SU-DHL-6 (cell line): ENCODE measurements at regions not wholly inside any gene's neighbourhood (a gene's known extent, or its start where the extent isn't known, plus 50 kb on each side); places are given as distances from the start of the nearest gene placed in this dataset.
"Not testable (repeated sequence)": the region's sequence is repeated elsewhere in the genome, so short reads cannot be mapped to it uniquely, and the experiment has no call there.

Source experiments
- H2AFZ ChIP-seq: fragments of 200-600 bp; sonication (generic); 2 replicates; pipeline ENCODE4 v1.6.1; 2014; ENCODE audit warnings: low read depth, mild to moderate bottlenecking, moderate library complexity, mixed read lengths, antibody characterized with exemption, low read length; ENCODE audit not compliant: severe bottlenecking
- H3F3A ChIP-seq: fragments of 200-600 bp; shearing (Covaris generic); 2 replicates; pipeline ENCODE4 v1.6.0; 2016; ENCODE audit warnings: antibody characterized with exemption, mild to moderate bottlenecking; ENCODE audit not compliant: insufficient read depth
- H3K27ac ChIP-seq: fragments of 200-600 bp; sonication (generic); 2 replicates; pipeline ENCODE4 v1.5.1; 2016; ENCODE audit warnings: low read depth, mild to moderate bottlenecking, low read length, moderate library complexity, mixed read lengths
- H3K27me3 ChIP-seq: fragments of 200-600 bp; sonication (generic), shearing (Covaris generic); 2 replicates; pipeline ENCODE4 v1.6.0; 2014; ENCODE audit warnings: mild to moderate bottlenecking, low read length
- H3K36me3 ChIP-seq: fragments of 200-600 bp; sonication (generic); 2 replicates; pipeline ENCODE4 v1.6.1; 2014; ENCODE audit warnings: mild to moderate bottlenecking, low read length, mixed read lengths
- H3K4me2 ChIP-seq: fragments of 300-600, 200-600 bp; shearing (Covaris generic), sonication (generic); 2 replicates; pipeline ENCODE4 v1.6.0; 2014; ENCODE audit warnings: low read length, low read depth, mild to moderate bottlenecking; ENCODE audit not compliant: poor library complexity, severe bottlenecking
- H3K4me3 ChIP-seq: fragments of 200-600 bp; sonication (generic); 2 replicates; pipeline ENCODE4 v1.5.1; 2014; ENCODE audit warnings: antibody characterized with exemption, low read length, mild to moderate bottlenecking, mixed read lengths; ENCODE audit not compliant: insufficient read depth, poor library complexity, severe bottlenecking
- H3K79me2 ChIP-seq: fragments of 200-600 bp; sonication (generic); 2 replicates; pipeline ENCODE4 v1.6.1; 2014; ENCODE audit warnings: mild to moderate bottlenecking, low read length, moderate library complexity; ENCODE audit not compliant: insufficient read depth
- H3K9ac ChIP-seq: fragments of 200-600 bp; sonication (generic); 2 replicates; pipeline ENCODE4 v1.7.0; 2014; ENCODE audit warnings: mild to moderate bottlenecking, low read length
- H3K9me2 ChIP-seq: fragments of 200-600 bp; sonication (generic); replicated peaks from 2 replicates; pipeline ENCODE4 v1.6.1; 2014; ENCODE audit warnings: low read length; ENCODE audit not compliant: insufficient read depth
- H3K9me3 ChIP-seq: fragments of 200-600 bp; sonication (generic); 2 replicates; pipeline ENCODE4 v1.6.1; 2014; ENCODE audit warnings: low read length, mixed read lengths; ENCODE audit not compliant: insufficient read depth
- H4K20me1 ChIP-seq: fragments of 200-600 bp; sonication (generic); 2 replicates; pipeline ENCODE4 v1.6.1; 2014; ENCODE audit warnings: low read depth, mild to moderate bottlenecking, antibody characterized with exemption, low read length, moderate library complexity, mixed read lengths
- CTCF ChIP-seq: fragments of 200-600 bp; sonication (generic); IDR thresholded peaks from one replicate; pipeline ENCODE4 v1.5.1; 2017; ENCODE audit warnings: antibody characterized with exemption, mild to moderate bottlenecking, low read length, moderate library complexity; ENCODE audit not compliant: insufficient read depth, poor library complexity, severe bottlenecking
- EZH2phosphoT487 ChIP-seq: fragments of 200-600 bp; sonication (generic), shearing (Covaris generic); conservative IDR thresholded peaks from 2 replicates; pipeline ENCODE4 v1.6.1; 2018; ENCODE audit warnings: mild to moderate bottlenecking, antibody characterized with exemption, low read length, moderate library complexity, mixed read lengths

DNA sequence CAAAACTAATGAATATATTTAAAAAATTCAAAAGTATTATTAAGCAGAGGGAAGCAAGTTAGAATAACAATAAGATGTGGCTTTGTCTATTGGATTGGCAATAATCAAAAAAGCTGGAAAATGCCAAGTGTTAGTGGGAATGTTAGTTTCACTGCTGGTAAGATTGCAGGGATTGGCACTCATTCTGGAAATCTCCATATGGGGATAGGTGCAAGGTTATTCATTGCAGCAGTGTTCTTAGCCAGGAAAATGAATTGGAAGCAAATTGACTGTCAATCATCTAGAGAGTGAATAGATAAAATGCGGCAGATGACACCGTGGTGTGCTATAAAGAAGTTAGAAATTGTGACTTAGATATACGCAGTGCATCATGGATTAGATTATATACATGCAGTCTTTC lies 1615.5 kb upstream of the PCDH7 start:
- Histone ChIP-seq H3K9me2 (no peaks in the 10 kb centered on the region), H3K4me2 (no peak overlapping the region), H3K36me3 (no peaks in the 10 kb centered on the region), H3K27ac (no peak overlapping the region), H2AFZ (peak overlapping the region; percentile 16), H3K79me2 (no peaks in the 10 kb centered on the region), H3F3A (no peaks in the 10 kb centered on the region), H3K9me3 (no peaks in the 10 kb centered on the region), H3K4me3 (no peak overlapping the region), H3K27me3 (no peaks in the 10 kb centered on the region), H3K9ac (no peak overlapping the region), H4K20me1 (no peaks in the 10 kb centered on the region)
- TF ChIP-seq EZH2phosphoT487 (no peak), CTCF (no peak)

DNA sequence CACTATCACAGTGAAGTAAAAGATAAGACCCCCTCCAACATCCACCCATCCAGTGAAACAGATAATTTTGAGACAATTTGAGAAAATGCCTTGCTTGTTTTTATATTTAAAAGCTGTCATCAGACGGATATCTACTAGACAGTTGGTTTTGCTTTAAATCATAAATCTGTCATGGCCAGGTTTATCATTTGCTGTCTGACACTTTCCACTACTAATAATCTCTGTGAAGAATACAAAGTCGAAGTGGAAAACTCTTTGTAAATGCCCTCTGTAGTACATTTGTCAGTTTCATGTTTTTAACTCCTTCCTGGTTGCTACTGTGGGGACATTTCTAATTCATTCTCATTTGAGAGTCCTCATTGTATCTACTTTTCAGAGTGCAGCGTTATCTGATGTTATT lies 1606.2 kb upstream of the PCDH7 start:
- no peaks in the 10 kb centered on the region for H4K20me1 ChIP-seq
- H3K27ac ChIP-seq: no peak overlapping the region
- no peaks in the 10 kb centered on the region for H3K79me2 ChIP-seq
- H3K4me2 ChIP-seq: no peak overlapping the region
- H3K36me3 ChIP-seq: no peaks in the 10 kb centered on the region
- H2AFZ ChIP-seq: peak overlapping the region; percentile 43
- no peaks in the 10 kb centered on the region for H3K9me3 ChIP-seq
- no peaks in the 10 kb centered on the region for H3K9me2 ChIP-seq
- no peak overlapping the region for H3K4me3 ChIP-seq
- H3K27me3 ChIP-seq: no peaks in the 10 kb centered on the region
- TF ChIP-seq EZH2phosphoT487 (no peak), CTCF (no peak)
- H3K9ac ChIP-seq: no peak overlapping the region
- H3F3A ChIP-seq: no peaks in the 10 kb centered on the region

- not testable (repeated sequence) for H2AFZ ChIP-seq, H3K79me2 ChIP-seq
These were observed 1602.9 kb upstream of the PCDH7 start for GRCh38 chr4:29117231-29117722.

GRCh38 chr4:29121586-29121985 lies 1598.6 kb upstream of the PCDH7 start:
- Histone ChIP-seq H3K27ac (no peak overlapping the region), H3K9me3 (no peaks in the 10 kb centered on the region), H4K20me1 (no peaks in the 10 kb centered on the region), H2AFZ (no peak overlapping the region), H3K4me3 (no peak overlapping the region), H3K4me2 (no peak overlapping the region), H3K9ac (no peak overlapping the region), H3F3A (no peaks in the 10 kb centered on the region), H3K79me2 (no peaks in the 10 kb centered on the region), H3K36me3 (no peaks in the 10 kb centered on the region), H3K27me3 (no peaks in the 10 kb centered on the region), H3K9me2 (no peaks in the 10 kb centered on the region)
- TF ChIP-seq CTCF (no peak), EZH2phosphoT487 (no peak)

More at GRCh38 chr4:29117231-29117722, 1602.9 kb upstream of the PCDH7 start:
- not testable (repeated sequence) for H3K9me3 ChIP-seq, H3K27ac ChIP-seq, H3K4me2 ChIP-seq, H3K36me3 ChIP-seq, H4K20me1 ChIP-seq, H3F3A ChIP-seq, H3K4me3 ChIP-seq, H3K9me2 ChIP-seq, H3K27me3 ChIP-seq, H3K9ac ChIP-seq
